ENCODE measurements at regions not wholly inside any gene's neighbourhood (a gene's known extent, or its start where the extent isn't known, plus 50 kb on each side); places are given as distances from the start of the nearest gene placed in this dataset.

DNA sequence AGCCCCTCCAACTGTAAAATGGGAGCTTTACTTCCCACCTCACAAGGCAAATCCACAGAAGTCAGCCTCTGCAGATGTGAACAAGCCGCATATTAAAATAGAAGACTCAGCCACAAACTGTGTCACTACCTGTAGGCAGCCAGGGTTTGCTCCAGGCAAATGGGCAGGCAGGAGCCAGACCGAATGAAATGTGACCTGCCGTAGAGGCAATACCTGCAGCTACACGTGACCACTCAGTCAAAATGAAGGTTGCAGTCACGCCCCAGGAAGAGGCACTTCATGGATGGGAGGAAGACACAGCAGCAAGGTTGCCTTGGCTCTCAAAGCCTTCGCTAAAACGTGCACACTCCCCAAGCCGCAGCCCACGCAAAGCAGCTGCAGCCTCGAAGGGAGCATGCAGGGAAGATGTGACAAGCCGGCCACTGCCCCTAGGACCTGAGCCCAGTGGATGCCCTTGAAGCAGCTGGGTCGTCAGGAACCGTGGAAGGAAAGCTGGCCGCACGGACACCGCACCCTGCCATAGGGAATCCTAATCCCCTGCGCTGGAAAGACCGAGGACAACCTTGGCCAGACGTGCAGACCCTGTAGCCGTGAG, 53.1 kb downstream of the SHANK2 start:
- H3K36me3 ChIP-seq (replicated peaks in 1 of 2), result no peaks in the 10 kb centered on the region
- H3K4me1 ChIP-seq (replicated peaks in 1 of 2), result no peaks in the 10 kb centered on the region
- intact Hi-C loops (cut with DNase I), result no loop called here
- H3K27me3 ChIP-seq, result peaks cover 2% of the 10 kb centered on the region
- DNase-seq, result no peak
- H3K9me3 ChIP-seq (replicated peaks in 1 of 3), result no peaks in the 10 kb centered on the region
- H3K4me3 ChIP-seq, result no peak overlapping the region
- WGBS, 4 donors, result 66 to 76% (median 70%) methylated on average over 9 to 20 of the region's 20 CpGs
- H3K27ac ChIP-seq, result no peak overlapping the region
- TF ChIP-seq POLR2A (IDR thresholded peaks at IDR 0.05), result no peak
- TF ChIP-seq, protein P1, sequence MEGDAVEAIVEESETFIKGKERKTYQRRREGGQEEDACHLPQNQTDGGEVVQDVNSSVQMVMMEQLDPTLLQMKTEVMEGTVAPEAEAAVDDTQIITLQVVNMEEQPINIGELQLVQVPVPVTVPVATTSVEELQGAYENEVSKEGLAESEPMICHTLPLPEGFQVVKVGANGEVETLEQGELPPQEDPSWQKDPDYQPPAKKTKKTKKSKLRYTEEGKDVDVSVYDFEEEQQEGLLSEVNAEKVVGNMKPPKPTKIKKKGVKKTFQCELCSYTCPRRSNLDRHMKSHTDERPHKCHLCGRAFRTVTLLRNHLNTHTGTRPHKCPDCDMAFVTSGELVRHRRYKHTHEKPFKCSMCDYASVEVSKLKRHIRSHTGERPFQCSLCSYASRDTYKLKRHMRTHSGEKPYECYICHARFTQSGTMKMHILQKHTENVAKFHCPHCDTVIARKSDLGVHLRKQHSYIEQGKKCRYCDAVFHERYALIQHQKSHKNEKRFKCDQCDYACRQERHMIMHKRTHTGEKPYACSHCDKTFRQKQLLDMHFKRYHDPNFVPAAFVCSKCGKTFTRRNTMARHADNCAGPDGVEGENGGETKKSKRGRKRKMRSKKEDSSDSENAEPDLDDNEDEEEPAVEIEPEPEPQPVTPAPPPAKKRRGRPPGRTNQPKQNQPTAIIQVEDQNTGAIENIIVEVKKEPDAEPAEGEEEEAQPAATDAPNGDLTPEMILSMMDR (IDR thresholded peaks at IDR 0.05), result no peak

DNA sequence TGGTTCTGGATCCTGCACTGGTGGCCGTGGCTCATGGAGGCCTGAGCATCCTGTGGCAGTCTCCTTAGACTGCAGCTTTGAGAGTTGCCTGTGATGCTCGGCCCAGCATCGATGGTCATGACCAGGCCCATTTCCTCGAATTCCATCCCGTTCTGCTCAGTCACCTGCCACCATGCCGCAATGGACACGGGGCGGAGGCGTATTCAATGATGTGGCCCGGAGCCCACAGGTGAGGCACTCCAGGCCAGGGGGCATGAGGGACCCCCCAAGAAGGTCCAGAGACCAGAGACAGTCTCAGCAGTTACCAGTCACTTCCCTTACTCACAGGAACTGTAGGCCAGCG, 53.6 kb downstream of the SHANK2 start:
- WGBS, 4 donors, result 90 to 95% (median 92%) methylated on average over 9 to 11 of the region's 11 CpGs
- Histone ChIP-seq H3K4me3 (no peak overlapping the region), H3K27me3 (peaks cover 2% of the 10 kb centered on the region), H3K36me3 (replicated peaks in 1 of 2) (no peaks in the 10 kb centered on the region), H3K4me1 (replicated peaks in 1 of 2) (no peaks in the 10 kb centered on the region), H3K9me3 (replicated peaks in 1 of 3) (no peaks in the 10 kb centered on the region), H3K27ac (no peak overlapping the region)
- intact Hi-C loops (cut with DNase I), result no loop called here
- DNase-seq, result no peak
- TF ChIP-seq, protein P1 (IDR thresholded peaks at IDR 0.05), result no peak
- no peak for TF ChIP-seq POLR2A (IDR thresholded peaks at IDR 0.05)

GRCh38 chr11:71198141-71198822, 54.1 kb downstream of the SHANK2 start:
- H3K36me3 ChIP-seq (replicated peaks in 1 of 2), result no peaks in the 10 kb centered on the region
- no peak overlapping the region for H3K4me3 ChIP-seq
- intact Hi-C loops (cut with DNase I), result no loop called here
- WGBS, 4 donors, result 79 to 89% (median 84%) methylated on average over 14 to 17 of the region's 17 CpGs
- H3K4me1 ChIP-seq (replicated peaks in 1 of 2), result no peaks in the 10 kb centered on the region
- no peak for DNase-seq
- H3K27ac ChIP-seq, result no peak overlapping the region
- H3K27me3 ChIP-seq, result peaks cover 2% of the 10 kb centered on the region
- no peaks in the 10 kb centered on the region for H3K9me3 ChIP-seq (replicated peaks in 1 of 3)
- TF ChIP-seq POLR2A (IDR thresholded peaks at IDR 0.05), result no peak
- TF ChIP-seq, protein P1 (IDR thresholded peaks at IDR 0.05), result no peak

DNA sequence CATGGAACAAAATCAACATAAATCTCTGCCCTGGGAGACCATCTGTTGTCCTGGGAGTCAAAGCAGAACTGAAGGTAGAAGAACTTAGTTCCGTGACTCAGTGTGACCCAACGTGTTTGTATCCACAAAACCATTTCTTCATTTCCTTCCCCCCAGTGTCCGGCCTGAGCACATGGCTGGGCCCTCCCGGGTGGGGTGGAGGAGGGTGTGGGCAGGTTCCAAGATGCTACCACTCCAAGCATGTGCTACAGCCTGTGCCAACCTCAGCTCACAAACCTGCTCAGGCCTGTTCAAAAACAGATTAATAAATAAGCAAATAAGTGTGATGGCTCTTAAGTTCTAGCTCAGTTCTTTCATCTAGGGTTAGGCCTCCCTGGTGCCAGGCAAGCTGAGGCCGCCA, 55.3 kb downstream of the SHANK2 start:
- peaks cover 2% of the 10 kb centered on the region for H3K27me3 ChIP-seq
- intact Hi-C loops (cut with DNase I), result no loop called here
- H3K4me1 ChIP-seq (replicated peaks in 1 of 2), result no peaks in the 10 kb centered on the region
- H3K36me3 ChIP-seq (replicated peaks in 1 of 2), result no peaks in the 10 kb centered on the region
- WGBS, 4 donors, result 75 to 85% (median 78%) methylated on average over 4 to 5 of the region's 5 CpGs
- TF ChIP-seq POLR2A (IDR thresholded peaks at IDR 0.05), result no peak
- TF ChIP-seq, protein P1 (IDR thresholded peaks at IDR 0.05), result no peak
- no peak for DNase-seq
- H3K4me3 ChIP-seq, result no peak overlapping the region
- H3K9me3 ChIP-seq (replicated peaks in 1 of 3), result no peaks in the 10 kb centered on the region
- no peak overlapping the region for H3K27ac ChIP-seq

All from adrenal gland (tissue), 9 donors.